Peyer's patch (tissue), 4 donors: ENCODE measurements at regions not wholly inside any gene's neighbourhood (a gene's known extent, or its start where the extent isn't known, plus 50 kb on each side); places are given as distances from the start of the nearest gene placed in this dataset.

ENCODE experiments used
- CTCF ChIP-seq, 6 experiments: fragments of 450-650 bp in 4 of 6; fragments of 200-600 bp in 2 of 6; sonication (generic) in 1 of 6; IDR thresholded peaks; one replicate each; pipeline ENCODE4 v1.5.1; 2017 to 2019; ENCODE audit warnings: antibody characterized with exemption in 6 of 6, mild to moderate bottlenecking in 3 of 6, moderate library complexity in 1 of 6
- POLR2A ChIP-seq, 2 donors: fragments of 450-650 bp; IDR thresholded peaks; one replicate each; pipeline ENCODE4 v1.5.1; 2017; ENCODE audit warnings: antibody characterized with exemption in 2 of 2, mild to moderate bottlenecking in 2 of 2, moderate library complexity in 2 of 2

GRCh38 chr1:87720561-87720960 is 391.9 kb downstream of the LMO4 start:
- TF ChIP-seq POLR2A (IDR thresholded peaks at IDR 0.05) (no peak), CTCF (IDR thresholded peaks at IDR 0.05) (peak in 2 of 6 experiments; percentile 9 to 10)
